BJ (cell line): ENCODE measurements at regions not wholly inside any gene's neighbourhood (a gene's known extent, or its start where the extent isn't known, plus 50 kb on each side); places are given as distances from the start of the nearest gene placed in this dataset.

Experiments used
- CTCF ChIA-PET: fragments of 350-600 bp; formaldehyde crosslinking; extraction: SDS; loops from one replicate; lab custom pipeline; 2021; ENCODE audit warnings: antibody characterized with exemption, inconsistent platforms; lab: Yijun Ruan, JAX
- POLR2A ChIA-PET: fragments of 300-600 bp; sonication (Branson Sonifier 250); formaldehyde crosslinking; extraction: SDS; loops from one replicate; lab custom pipeline; 2021; ENCODE audit warnings: antibody characterized with exemption; lab: Charles Lee
- DNase-seq: peaks from one replicate; pipeline ENCODE4 v3.0.0-alpha.2; 2011; ENCODE audit warnings: low read depth
- H3K27me3 ChIP-seq: 2 replicates; pipeline ENCODE4 v1.6.0; 2011; ENCODE audit warnings: low read length; ENCODE audit not compliant: control insufficient read depth, insufficient read depth
- H3K36me3 ChIP-seq: 2 replicates; pipeline ENCODE4 v1.5.1; 2011; ENCODE audit warnings: low read length; ENCODE audit not compliant: control insufficient read depth, insufficient read depth
- H3K4me3 ChIP-seq: 2 replicates; pipeline ENCODE4 v1.5.1; 2011; ENCODE audit warnings: low read depth, mild to moderate bottlenecking, control low read depth, low read length
- TF ChIP-seq, protein P1 (sequence below): IDR thresholded peaks from 2 replicates; pipeline ENCODE4 v1.5.1; 2011; ENCODE audit warnings: low read depth, mild to moderate bottlenecking, control low read depth, inconsistent platforms, low read length, moderate library complexity; ENCODE audit not compliant: insufficient read depth

DNA sequence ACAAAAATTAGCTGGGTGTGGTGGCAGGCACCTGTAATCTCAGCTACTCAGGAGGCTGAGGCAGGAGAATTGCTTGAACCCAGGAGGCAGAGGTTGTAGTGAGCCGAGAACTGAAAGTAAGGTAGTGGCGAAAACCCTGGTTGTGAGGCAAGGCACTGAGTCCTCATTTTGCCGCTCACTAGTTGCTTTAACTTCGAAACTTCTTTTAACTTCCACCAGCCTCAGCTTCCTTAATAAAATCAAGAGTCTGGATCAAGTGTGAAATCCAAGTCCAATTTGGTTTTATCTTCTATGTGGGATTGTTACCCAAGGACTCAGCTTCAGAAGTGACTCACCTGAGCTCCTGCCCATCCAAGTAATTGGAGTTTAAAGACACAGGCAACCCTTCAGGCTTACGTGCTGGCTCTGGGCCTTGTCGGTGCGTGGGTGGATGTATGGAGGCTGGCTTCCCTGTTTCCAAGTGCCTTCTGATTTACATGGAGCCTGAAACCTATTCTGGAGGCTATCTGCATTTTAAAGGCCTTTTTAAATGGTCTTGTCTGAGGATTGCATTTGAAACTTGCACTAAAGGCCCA, 374.2 kb upstream of the ID2 start:
- TF ChIP-seq, protein P1, sequence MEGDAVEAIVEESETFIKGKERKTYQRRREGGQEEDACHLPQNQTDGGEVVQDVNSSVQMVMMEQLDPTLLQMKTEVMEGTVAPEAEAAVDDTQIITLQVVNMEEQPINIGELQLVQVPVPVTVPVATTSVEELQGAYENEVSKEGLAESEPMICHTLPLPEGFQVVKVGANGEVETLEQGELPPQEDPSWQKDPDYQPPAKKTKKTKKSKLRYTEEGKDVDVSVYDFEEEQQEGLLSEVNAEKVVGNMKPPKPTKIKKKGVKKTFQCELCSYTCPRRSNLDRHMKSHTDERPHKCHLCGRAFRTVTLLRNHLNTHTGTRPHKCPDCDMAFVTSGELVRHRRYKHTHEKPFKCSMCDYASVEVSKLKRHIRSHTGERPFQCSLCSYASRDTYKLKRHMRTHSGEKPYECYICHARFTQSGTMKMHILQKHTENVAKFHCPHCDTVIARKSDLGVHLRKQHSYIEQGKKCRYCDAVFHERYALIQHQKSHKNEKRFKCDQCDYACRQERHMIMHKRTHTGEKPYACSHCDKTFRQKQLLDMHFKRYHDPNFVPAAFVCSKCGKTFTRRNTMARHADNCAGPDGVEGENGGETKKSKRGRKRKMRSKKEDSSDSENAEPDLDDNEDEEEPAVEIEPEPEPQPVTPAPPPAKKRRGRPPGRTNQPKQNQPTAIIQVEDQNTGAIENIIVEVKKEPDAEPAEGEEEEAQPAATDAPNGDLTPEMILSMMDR, result no peak
- Histone ChIP-seq H3K36me3 (no peaks in the 10 kb centered on the region), H3K4me3 (no peak overlapping the region), H3K27me3 (no peaks in the 10 kb centered on the region)
- ChIA-PET CTCF (no interaction called here), POLR2A (no interaction called here)
- DNase-seq, result no peak

- POLR2A ChIA-PET, result no interaction called here
- no peak overlapping the region for H3K4me3 ChIP-seq
- DNase-seq, result no peak
- CTCF ChIA-PET, result no interaction called here
- H3K27me3 ChIP-seq, result no peaks in the 10 kb centered on the region
- TF ChIP-seq, protein P1, result no peak
- H3K36me3 ChIP-seq, result no peaks in the 10 kb centered on the region
Measured at GRCh38 chr2:8309131-8309530, 372.7 kb upstream of the ID2 start.

DNA sequence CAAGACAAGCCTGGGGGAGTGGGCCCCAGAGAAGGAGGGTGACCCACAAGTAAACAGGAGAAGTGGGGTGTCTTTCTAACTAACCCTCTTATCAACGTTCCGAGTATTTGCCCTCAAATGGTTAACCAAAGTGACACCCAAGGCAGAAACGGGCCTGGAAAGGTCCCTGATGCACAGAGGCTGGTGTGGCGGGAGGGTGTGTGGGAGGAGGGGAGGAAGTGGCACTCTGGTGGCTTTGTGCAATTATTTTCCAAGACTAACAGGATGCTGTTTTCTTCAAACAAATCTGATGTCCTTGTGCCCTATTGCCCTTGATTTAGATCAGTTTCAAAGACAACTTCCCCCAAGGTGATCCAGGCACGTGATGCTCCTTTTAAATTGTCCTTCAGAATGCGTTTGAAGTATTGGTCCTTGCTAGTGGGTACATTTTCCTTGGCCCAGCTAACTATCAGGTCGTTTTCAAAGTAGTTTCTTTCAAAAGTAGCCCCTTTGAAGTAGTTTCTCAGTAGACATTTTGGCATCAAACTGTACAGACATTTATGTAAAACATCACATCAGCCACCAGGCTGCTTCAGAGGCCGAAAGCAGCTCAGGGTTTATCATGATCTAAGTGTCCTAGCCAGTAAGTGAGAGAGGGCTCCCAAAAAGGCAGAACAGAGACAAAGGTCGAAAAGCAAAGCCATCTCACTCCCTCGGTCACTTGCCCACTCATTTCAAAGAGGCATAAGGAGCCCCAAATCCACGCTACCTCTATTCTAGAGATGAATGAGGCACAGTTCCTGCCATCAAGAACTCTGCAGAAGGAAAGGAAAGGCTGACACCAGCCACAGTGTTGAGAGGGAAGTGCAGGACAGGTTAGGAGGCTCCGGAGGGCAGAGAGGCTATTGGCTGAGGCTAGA, 371.1 kb upstream of the ID2 start:
- Histone ChIP-seq H3K4me3 (no peak overlapping the region), H3K36me3 (no peaks in the 10 kb centered on the region), H3K27me3 (no peaks in the 10 kb centered on the region)
- DNase-seq, result no peak
- POLR2A ChIA-PET, result no interaction called here
- TF ChIP-seq, protein P1, result no peak
- CTCF ChIA-PET, result no interaction called here

DNA sequence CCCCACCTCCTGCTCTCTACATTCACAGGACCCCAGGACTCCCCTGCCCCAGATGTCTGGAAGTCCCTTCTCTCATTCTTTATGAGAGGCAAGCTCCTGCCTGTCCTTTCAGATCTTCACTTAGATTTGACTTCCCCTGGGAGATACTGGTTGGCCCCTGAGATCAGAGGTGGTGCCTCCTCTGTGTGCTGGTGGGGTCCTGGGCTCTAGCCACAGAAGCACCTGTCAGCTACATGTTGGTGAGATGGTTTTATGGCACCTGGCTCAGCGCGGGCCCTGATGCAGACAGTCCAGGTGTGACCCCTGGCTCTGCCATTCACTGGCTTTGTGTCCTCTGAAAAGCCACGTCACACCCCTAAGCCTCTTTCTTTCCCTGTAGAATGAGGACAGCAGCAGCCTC, 369.6 kb upstream of the ID2 start:
- CTCF ChIA-PET, result interaction anchor here (0.7 kb wide), 1 partner anchor 30 kb away, joined by 3 read pairs; no protein-coding TSS in a partner anchor
- no peak overlapping the region for H3K4me3 ChIP-seq
- POLR2A ChIA-PET, result no interaction called here
- TF ChIP-seq, protein P1, result no peak
- H3K27me3 ChIP-seq, result no peaks in the 10 kb centered on the region
- H3K36me3 ChIP-seq, result no peaks in the 10 kb centered on the region
- no peak for DNase-seq
